Lower lobe of right lung (tissue), 2 donors: ENCODE measurements at regions not wholly inside any gene's neighbourhood (a gene's known extent, or its start where the extent isn't known, plus 50 kb on each side); places are given as distances from the start of the nearest gene placed in this dataset.

Source experiments
- ATAC-seq, 2 donors: fragments of 200-7000 bp; cut with Tn5 transposase; one replicate each; pipeline ENCODE4 v1.9.1; 2020 to 2022; ENCODE audit warnings: mild to moderate bottlenecking in 2 of 2, moderate library complexity in 2 of 2
- DNase-seq: peaks from one replicate; pipeline ENCODE4 v3.0.0-alpha.2; 2020
- H3K27ac ChIP-seq: fragments of 200-600 bp; one replicate; pipeline ENCODE4 v1.8.0; 2022
- H3K27me3 ChIP-seq: fragments of 200-600 bp; one replicate; pipeline ENCODE4 v1.8.0; 2022; ENCODE audit warnings: low read depth
- H3K36me3 ChIP-seq: fragments of 200-600 bp; one replicate; pipeline ENCODE4 v1.8.0; 2022; ENCODE audit warnings: mild to moderate bottlenecking
- H3K4me1 ChIP-seq: fragments of 200-600 bp; one replicate; pipeline ENCODE4 v1.8.0; 2022
- H3K4me3 ChIP-seq: fragments of 200-600 bp; one replicate; pipeline ENCODE4 v1.8.0; 2022; ENCODE audit warnings: mild to moderate bottlenecking
- H3K9me3 ChIP-seq: fragments of 200-600 bp; one replicate; pipeline ENCODE4 v1.8.0; 2022
- intact Hi-C: fragments of 100-400 bp; cut with DNase I; formaldehyde crosslinking; loops from one replicate; pipeline ENCODE4 v1.11.0; 2022
- TF ChIP-seq, protein P1 (sequence below): fragments of 200-600 bp; IDR thresholded peaks from one replicate; pipeline ENCODE4 v1.8.0; 2022; ENCODE audit warnings: antibody characterized with exemption, mild to moderate bottlenecking
- donor health status: DM: no; HTN: yes; CAD: no; lungs with severe emphysema.

DNA sequence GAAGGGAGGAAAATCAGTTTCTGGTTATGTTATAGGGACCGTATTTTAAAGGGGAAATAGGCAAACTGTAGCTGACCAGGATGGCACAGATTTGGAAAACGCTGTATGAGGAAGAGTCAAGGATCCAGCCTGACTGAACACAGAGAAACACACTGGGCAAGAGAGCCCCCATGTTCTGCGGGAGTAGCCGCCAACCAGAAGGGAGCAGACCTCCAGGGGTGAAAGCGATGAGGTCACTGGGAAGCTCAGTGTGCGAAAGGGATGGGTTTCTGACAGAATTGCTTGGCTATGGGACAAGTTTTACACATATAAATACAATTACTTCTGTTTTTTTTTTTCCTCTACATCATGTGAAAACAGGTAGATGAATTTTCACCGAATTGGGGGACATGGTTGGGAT, 291.6 kb upstream of the PODXL start:
- H3K4me1 ChIP-seq, result no peaks in the 10 kb centered on the region
- H3K36me3 ChIP-seq, result no peaks in the 10 kb centered on the region
- no peak for ATAC-seq
- DNase-seq, result no peak
- H3K4me3 ChIP-seq, result no peak overlapping the region
- TF ChIP-seq, protein P1, sequence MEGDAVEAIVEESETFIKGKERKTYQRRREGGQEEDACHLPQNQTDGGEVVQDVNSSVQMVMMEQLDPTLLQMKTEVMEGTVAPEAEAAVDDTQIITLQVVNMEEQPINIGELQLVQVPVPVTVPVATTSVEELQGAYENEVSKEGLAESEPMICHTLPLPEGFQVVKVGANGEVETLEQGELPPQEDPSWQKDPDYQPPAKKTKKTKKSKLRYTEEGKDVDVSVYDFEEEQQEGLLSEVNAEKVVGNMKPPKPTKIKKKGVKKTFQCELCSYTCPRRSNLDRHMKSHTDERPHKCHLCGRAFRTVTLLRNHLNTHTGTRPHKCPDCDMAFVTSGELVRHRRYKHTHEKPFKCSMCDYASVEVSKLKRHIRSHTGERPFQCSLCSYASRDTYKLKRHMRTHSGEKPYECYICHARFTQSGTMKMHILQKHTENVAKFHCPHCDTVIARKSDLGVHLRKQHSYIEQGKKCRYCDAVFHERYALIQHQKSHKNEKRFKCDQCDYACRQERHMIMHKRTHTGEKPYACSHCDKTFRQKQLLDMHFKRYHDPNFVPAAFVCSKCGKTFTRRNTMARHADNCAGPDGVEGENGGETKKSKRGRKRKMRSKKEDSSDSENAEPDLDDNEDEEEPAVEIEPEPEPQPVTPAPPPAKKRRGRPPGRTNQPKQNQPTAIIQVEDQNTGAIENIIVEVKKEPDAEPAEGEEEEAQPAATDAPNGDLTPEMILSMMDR, result no peak
- no peak overlapping the region for H3K27ac ChIP-seq
- intact Hi-C loops, result no loop called here
- no peaks in the 10 kb centered on the region for H3K9me3 ChIP-seq
- peaks cover 5% of the 10 kb centered on the region for H3K27me3 ChIP-seq

DNA sequence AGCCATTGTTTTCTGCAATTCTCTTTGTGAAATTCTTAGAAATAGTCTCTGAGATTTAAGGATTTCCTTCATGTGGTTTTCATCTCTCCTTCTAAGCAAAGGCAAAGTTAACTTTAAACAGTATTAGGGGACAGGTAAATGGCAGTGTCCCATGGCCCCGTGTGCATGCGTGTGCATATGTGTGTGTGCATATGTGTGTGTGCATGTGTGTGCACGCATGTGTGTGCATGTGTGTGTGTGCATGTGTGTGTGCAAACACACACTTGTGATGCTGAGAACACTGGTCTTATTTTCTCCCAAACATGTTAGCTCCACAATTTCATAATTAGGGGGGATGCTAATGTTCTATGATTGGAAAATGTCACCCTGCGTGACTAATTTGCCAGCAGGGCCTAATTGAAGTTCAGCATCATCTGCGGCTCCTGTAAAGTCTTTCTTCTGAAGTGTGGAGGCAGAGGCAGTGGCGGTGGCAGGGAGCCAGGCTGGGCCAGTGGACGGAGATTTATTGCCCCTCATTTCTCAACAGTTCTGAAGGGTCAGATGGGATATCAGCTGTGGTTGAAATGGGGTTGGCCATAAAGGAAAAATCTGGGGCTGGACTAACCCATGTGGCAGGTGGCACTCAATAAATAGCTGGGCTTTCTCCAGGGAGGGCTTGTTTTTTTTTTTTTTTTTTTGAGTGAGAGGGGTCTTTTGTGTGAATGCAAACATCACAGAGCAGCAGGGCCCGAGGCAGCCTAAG, 289.3 kb upstream of the PODXL start:
- Histone ChIP-seq H3K9me3 (no peaks in the 10 kb centered on the region), H3K27me3 (peaks cover 5% of the 10 kb centered on the region), H3K27ac (no peak overlapping the region), H3K36me3 (no peaks in the 10 kb centered on the region), H3K4me3 (no peak overlapping the region), H3K4me1 (no peaks in the 10 kb centered on the region)
- TF ChIP-seq, protein P1, result no peak
- intact Hi-C loops, result no loop called here
- ATAC-seq (no peak), DNase-seq (no peak)

DNA sequence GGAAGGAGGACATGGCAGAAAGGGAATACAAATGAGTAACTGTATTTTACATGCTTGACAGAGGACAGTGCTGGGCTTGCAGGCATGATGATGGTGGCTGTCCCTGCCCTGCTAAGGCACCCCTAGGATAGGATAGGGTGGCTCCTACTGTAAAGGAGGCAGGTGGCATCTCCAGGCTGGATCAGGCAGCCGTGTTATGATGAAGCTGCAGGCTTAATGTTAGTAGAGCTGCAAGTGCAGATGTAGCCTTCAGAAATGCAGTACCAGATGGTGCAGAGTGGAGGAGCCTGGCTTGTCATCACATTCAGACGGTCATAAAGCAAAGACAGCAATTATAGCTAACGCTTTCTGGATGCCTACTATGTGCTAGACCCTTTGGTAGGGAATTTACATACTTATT, 287.9 kb upstream of the PODXL start:
- H3K9me3 ChIP-seq, result no peaks in the 10 kb centered on the region
- ATAC-seq (no peak), DNase-seq (no peak)
- intact Hi-C loops, result no loop called here
- no peaks in the 10 kb centered on the region for H3K4me1 ChIP-seq
- H3K27ac ChIP-seq, result no peak overlapping the region
- no peak overlapping the region for H3K4me3 ChIP-seq
- no peaks in the 10 kb centered on the region for H3K36me3 ChIP-seq
- peaks cover 5% of the 10 kb centered on the region for H3K27me3 ChIP-seq
- TF ChIP-seq, protein P1, result no peak

DNA sequence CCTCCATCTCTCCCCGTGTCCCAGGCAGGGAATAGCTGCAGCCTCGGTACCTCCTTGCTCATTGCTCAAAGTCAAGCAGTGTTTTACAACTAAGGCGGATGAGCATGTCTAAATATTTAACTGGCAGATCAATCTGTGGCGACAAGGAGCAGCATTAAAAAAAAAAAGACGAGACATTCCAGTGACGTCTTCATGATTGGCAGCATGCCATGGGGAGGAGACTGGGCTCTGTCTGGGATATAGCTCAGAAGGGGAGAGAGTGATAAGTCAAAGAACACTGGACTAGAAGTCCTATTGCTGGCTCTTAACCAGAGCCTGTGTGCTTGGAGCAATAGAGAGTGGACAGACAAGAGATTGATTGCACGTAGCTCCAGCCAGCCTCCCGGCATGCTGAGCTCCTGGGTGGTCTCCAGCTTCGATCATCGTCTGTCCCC, 287.5 kb upstream of the PODXL start:
- no peaks in the 10 kb centered on the region for H3K4me1 ChIP-seq
- intact Hi-C loops, result no loop called here
- DNase-seq, result no peak
- no peaks in the 10 kb centered on the region for H3K36me3 ChIP-seq
- TF ChIP-seq, protein P1, result no peak
- no peak overlapping the region for H3K27ac ChIP-seq
- H3K9me3 ChIP-seq, result no peaks in the 10 kb centered on the region
- H3K4me3 ChIP-seq, result no peak overlapping the region
- peak in 1 of 2 donors; percentile 19 for ATAC-seq
- H3K27me3 ChIP-seq, result peaks cover 5% of the 10 kb centered on the region

DNA sequence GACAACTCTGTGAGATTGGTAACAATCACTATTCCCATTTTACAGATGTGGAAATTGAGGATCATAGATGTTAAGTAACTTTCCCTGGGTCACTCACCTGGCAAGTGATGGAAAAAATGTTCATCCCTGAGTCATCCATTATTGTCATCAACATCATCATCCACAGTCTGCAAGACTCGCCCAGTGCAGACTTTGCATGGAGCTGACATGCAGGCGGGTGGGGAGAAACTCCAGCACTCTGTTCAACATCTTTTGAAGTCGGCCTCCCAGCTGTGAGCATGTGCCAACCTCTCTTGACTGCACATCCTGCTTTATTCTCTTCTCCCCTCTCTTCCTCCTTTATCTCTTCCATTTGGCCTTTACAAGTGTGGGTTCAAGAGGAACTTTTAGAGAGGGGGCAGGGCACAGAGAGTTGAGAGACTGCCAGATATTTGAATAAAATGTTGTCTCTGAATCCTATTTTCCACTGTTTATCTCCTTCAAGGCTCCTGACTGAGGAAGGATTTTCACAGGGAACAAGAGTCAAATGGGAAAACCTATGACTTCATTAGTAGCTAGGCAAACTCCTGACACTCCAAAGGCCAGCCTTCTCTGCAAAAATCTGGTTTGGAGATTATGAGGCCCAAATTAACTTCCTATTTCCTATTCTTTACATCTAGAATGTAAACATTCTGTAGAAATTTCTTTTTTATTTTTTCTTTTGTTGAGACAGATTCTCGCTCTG, 283.7 kb upstream of the PODXL start:
- no peak for ATAC-seq
- no peaks in the 10 kb centered on the region for H3K36me3 ChIP-seq
- H3K9me3 ChIP-seq, result no peaks in the 10 kb centered on the region
- no peaks in the 10 kb centered on the region for H3K4me1 ChIP-seq
- H3K27ac ChIP-seq, result no peak overlapping the region
- no peak for DNase-seq
- intact Hi-C loops, result no loop called here
- no peak overlapping the region for H3K4me3 ChIP-seq
- TF ChIP-seq, protein P1, result no peak
- no peaks in the 10 kb centered on the region for H3K27me3 ChIP-seq
